A549 (cell line): ENCODE measurements at regions not wholly inside any gene's neighbourhood (a gene's known extent, or its start where the extent isn't known, plus 50 kb on each side); places are given as distances from the start of the nearest gene placed in this dataset.
A peak's percentile ranks its signal among the peaks of the same experiment; 100 is the strongest.

Source experiments
- ATAC-seq, 2 experiments: fragments of 200-7000 bp in 1 of 2; fragments of >200 bp in 1 of 2; cut with Nextera tagmentation in 1 of 2; cut with Tn5 transposase in 1 of 2; 3 replicates each; pipeline versions ENCODE4 v1.8.0 to v1.9.1; 2018 to 2020; ENCODE audit warnings: mild to moderate bottlenecking in 1 of 2, moderate library complexity in 1 of 2
- CTCF ChIA-PET: fragments of 300-600 bp; sonication (Branson Sonifier 250); formaldehyde crosslinking; extraction: SDS; loops from one replicate; lab custom pipeline; 2021; ENCODE audit warnings: antibody characterized with exemption, inconsistent platforms; lab: Yijun Ruan, JAX
- POLR2A ChIA-PET: fragments of 350-600 bp; formaldehyde crosslinking; extraction: SDS; loops from one replicate; lab custom pipeline; 2021; ENCODE audit warnings: antibody characterized with exemption, inconsistent platforms; lab: Yijun Ruan, JAX
- DNase-seq, 2 experiments: peaks; one replicate each; pipeline versions ENCODE4 v3.0.0 to v3.0.0-alpha.2; 2011 to 2016; ENCODE audit warnings: low read depth in 1 of 2, low spot score in 1 of 2
- FAIRE-seq: peaks from 2 replicates; lab custom pipeline; 2011; peaks lifted over from hg19 to GRCh38; lab: Jason Lieb, UNC
- H3K27ac ChIP-seq, 2 experiments: fragments of >200 bp; sonication (Bioruptor Twin); formaldehyde crosslinking; 3 replicates each; pipeline ENCODE4 v1.5.1; 2016 to 2017
- H3K4me1 ChIP-seq: fragments of >200 bp; sonication (Bioruptor Twin); formaldehyde crosslinking; 3 replicates; pipeline ENCODE4 v1.6.1; 2016
- H3K4me2 ChIP-seq: fragments of >200 bp; sonication (Bioruptor Twin); formaldehyde crosslinking; 3 replicates; pipeline ENCODE4 v1.6.1; 2016
- H3K4me3 ChIP-seq: fragments of >200 bp; sonication (Bioruptor Twin); formaldehyde crosslinking; 3 replicates; pipeline ENCODE4 v1.5.1; 2016
- H3K9me3 ChIP-seq: fragments of >200 bp; sonication (Bioruptor Twin); formaldehyde crosslinking; 3 replicates; pipeline ENCODE4 v1.6.1; 2016
- BHLHE40 ChIP-seq: IDR thresholded peaks from 2 replicates; pipeline ENCODE4 v1.6.1; 2012; ENCODE audit warnings: low read depth, low read length, inconsistent platforms
- CBX2 ChIP-seq: fragments of 200-600 bp; sonication (generic); IDR thresholded peaks from 2 replicates; pipeline ENCODE4 v1.6.1; 2016; ENCODE audit warnings: low read depth, mild to moderate bottlenecking, borderline replicate concordance
- CBX8 ChIP-seq: fragments of 200-600 bp; sonication (generic); IDR thresholded peaks from 2 replicates; pipeline ENCODE4 v1.6.1; 2016
- EHF ChIP-seq: fragments of 250-450 bp; sonication (Bioruptor Pico); IDR thresholded peaks from 2 replicates; pipeline ENCODE4 v1.5.0; 2020; ENCODE audit warnings: mild to moderate bottlenecking
- ESRRA ChIP-seq: fragments of 150-350 bp; IDR thresholded peaks from 2 replicates; pipeline ENCODE4 v1.6.1; 2014; ENCODE audit warnings: mild to moderate bottlenecking, low read length, borderline replicate concordance
- HOXB5 ChIP-seq: fragments of 250-450 bp; sonication (Bioruptor Pico); IDR thresholded peaks from 2 replicates; pipeline ENCODE4 v1.5.0; 2020; ENCODE audit warnings: mild to moderate bottlenecking, moderate library complexity
- JUN ChIP-seq, 2 experiments: fragments of >200 bp; sonication (Bioruptor Twin); formaldehyde crosslinking; IDR thresholded peaks; 2 replicates in 1 of 2; 3 replicates in 1 of 2; pipeline ENCODE4 v1.6.1; 2016 to 2017
- MAFK ChIP-seq: fragments of 450-650 bp; IDR thresholded peaks from 2 replicates; pipeline ENCODE4 v1.6.1; 2014; ENCODE audit not compliant: partially characterized antibody
- MYC ChIP-seq: IDR thresholded peaks from 2 replicates; pipeline ENCODE4 v1.6.1; 2012; ENCODE audit warnings: mild to moderate bottlenecking, inconsistent platforms, low read length, improper control_type of control experiment, borderline replicate concordance
- RAD21 ChIP-seq, 2 experiments: fragments of >200 bp in 1 of 2; sonication (Bioruptor Twin) in 1 of 2; formaldehyde crosslinking in 1 of 2; IDR thresholded peaks in 1 of 2; conservative IDR thresholded peaks in 1 of 2; 2 replicates in 1 of 2; 3 replicates in 1 of 2; pipeline ENCODE4 v1.6.1; 2012 to 2018; ENCODE audit warnings: inconsistent platforms in 1 of 2
- RCOR1 ChIP-seq: fragments of 150-350 bp; IDR thresholded peaks from 2 replicates; pipeline ENCODE4 v1.6.1; 2014; ENCODE audit warnings: antibody characterized with exemption, low read length, low read depth
- SMC3 ChIP-seq: fragments of >200 bp; sonication (Bioruptor Twin); formaldehyde crosslinking; IDR thresholded peaks from 3 replicates; pipeline ENCODE4 v1.6.1; 2018; ENCODE audit warnings: inconsistent platforms
- SREBF2 ChIP-seq: fragments of 450-650 bp; IDR thresholded peaks from 2 replicates; pipeline ENCODE4 v1.6.1; 2014; ENCODE audit warnings: mild to moderate bottlenecking, moderate library complexity
- ZC3H11A ChIP-seq: fragments of 450-650 bp; IDR thresholded peaks from 2 replicates; pipeline ENCODE4 v1.6.1; 2014; ENCODE audit warnings: antibody characterized with exemption, mild to moderate bottlenecking
- ZFP36 ChIP-seq: fragments of 450-650 bp; IDR thresholded peaks from 2 replicates; pipeline ENCODE4 v1.6.1; 2014; ENCODE audit warnings: borderline replicate concordance; ENCODE audit not compliant: partially characterized antibody
- WGBS: methylation state at CpG from one replicate; pipeline ENCODE4 v1.1.6; 2017; ENCODE audit errors: missing lambda C conversion rate; 5-methylcytosine and 5-hydroxymethylcytosine counted together
- TF ChIP-seq, protein P1 (sequence below): fragments of 250-450 bp; sonication (Bioruptor Pico); IDR thresholded peaks from 2 replicates; pipeline ENCODE4 v1.5.0; 2021; ENCODE audit warnings: mild to moderate bottlenecking, moderate library complexity, borderline replicate concordance
- TF ChIP-seq, protein P2 (sequence below): IDR thresholded peaks from 2 replicates; pipeline ENCODE4 v1.6.1; 2012
- TF ChIP-seq, protein P3 (sequence below): fragments of 250-450 bp; sonication (Bioruptor Pico); IDR thresholded peaks from 2 replicates; pipeline ENCODE4 v1.5.0; 2020; ENCODE audit warnings: low read depth, mild to moderate bottlenecking, moderate library complexity
- TF ChIP-seq, protein P4 (sequence below): IDR thresholded peaks from 2 replicates; pipeline ENCODE4 v1.6.1; 2012; ENCODE audit warnings: low read depth, borderline replicate concordance
- TF ChIP-seq, protein P5 (sequence below): fragments of >200 bp; sonication (Bioruptor Twin); formaldehyde crosslinking; IDR thresholded peaks from 3 replicates; pipeline ENCODE4 v1.5.1; 2016
- TF ChIP-seq, protein P6 (sequence below): fragments of >200 bp; sonication (Bioruptor Twin); formaldehyde crosslinking; IDR thresholded peaks from 3 replicates; pipeline ENCODE4 v1.6.1; 2016

DNA sequence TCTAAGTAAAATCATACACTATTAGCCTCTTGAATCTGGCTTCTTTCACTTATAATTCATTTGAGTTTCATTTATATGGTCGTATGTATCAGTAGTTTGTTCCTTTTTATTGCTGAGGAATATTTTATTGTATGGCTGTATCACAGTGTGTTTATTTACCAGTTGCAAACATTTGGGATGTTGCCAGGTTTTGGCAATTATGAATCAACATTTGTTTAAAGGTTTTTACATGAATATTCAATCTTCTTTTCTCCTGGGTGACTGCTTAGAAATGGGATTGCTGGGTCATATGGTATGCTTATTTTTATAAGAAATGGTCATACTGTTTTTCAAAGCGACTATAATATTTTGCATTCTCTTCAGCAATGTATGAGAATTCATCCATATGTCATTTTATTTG lies 107.9 kb downstream of the PMAIP1 start:
- DNase-seq (no peak), FAIRE-seq (no peak), ATAC-seq (no peak)
- whole genome bisulfite sequencing, result 39% methylated on average over 2 of the region's 2 CpGs
- H3K4me2 ChIP-seq, result no peak overlapping the region
- H3K4me3 ChIP-seq, result no peak overlapping the region
- TF ChIP-seq ESRRA (no peak), ZC3H11A (no peak), MAFK (no peak), HOXB5 (CRISPR knock-in tag) (no peak), RCOR1 (no peak), BHLHE40 (no peak), CBX2 (no peak), MYC (no peak)
- TF ChIP-seq, protein P1, sequence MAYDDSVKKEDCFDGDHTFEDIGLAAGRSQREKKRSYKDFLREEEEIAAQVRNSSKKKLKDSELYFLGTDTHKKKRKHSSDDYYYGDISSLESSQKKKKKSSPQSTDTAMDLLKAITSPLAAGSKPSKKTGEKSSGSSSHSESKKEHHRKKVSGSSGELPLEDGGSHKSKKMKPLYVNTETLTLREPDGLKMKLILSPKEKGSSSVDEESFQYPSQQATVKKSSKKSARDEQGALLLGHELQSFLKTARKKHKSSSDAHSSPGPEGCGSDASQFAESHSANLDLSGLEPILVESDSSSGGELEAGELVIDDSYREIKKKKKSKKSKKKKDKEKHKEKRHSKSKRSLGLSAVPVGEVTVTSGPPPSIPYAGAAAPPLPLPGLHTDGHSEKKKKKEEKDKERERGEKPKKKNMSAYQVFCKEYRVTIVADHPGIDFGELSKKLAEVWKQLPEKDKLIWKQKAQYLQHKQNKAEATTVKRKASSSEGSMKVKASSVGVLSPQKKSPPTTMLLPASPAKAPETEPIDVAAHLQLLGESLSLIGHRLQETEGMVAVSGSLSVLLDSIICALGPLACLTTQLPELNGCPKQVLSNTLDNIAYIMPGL (CRISPR knock-in tag), result no peak
- TF ChIP-seq, protein P2, sequence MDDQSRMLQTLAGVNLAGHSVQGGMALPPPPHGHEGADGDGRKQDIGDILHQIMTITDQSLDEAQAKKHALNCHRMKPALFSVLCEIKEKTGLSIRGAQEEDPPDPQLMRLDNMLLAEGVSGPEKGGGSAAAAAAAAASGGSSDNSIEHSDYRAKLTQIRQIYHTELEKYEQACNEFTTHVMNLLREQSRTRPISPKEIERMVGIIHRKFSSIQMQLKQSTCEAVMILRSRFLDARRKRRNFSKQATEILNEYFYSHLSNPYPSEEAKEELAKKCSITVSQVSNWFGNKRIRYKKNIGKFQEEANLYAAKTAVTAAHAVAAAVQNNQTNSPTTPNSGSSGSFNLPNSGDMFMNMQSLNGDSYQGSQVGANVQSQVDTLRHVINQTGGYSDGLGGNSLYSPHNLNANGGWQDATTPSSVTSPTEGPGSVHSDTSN, result no peak
- ChIA-PET POLR2A (no interaction called here), CTCF (no interaction called here)
- H3K27ac ChIP-seq, result no peak overlapping the region
- H3K4me1 ChIP-seq, result no peaks in the 10 kb centered on the region
- H3K9me3 ChIP-seq, result no peaks in the 10 kb centered on the region

DNA sequence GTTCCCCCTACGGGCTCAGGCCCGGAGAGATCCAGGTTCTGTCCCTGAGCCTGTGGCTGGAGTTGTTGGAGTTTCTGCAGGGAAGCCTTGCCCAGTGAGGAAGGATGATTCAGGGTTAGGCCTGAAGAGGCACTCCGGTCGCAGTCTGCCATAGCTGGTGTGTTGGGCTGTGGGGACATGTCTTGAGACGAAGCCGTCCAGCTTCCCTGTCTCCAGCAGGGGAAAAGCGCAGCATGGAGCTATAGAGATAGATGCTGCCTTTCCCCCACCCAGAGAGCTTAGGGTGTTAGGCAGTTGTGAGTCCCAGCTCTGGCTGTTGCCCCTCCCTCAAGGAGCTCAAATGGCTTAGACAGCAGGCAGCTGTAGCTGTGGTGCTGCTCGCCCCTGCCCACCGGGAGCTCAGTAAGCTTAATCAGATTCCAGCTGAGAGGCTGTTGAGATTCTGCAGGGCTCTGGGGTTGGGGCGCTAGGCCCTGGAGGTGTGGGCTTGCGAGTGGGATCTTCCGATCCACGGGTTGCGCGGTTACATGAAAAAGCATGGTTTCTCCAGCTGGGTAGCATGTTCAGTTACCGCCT lies 103.9 kb downstream of the PMAIP1 start:
- H3K27ac ChIP-seq, result no peak overlapping the region
- no peak for FAIRE-seq
- no peak overlapping the region for H3K4me3 ChIP-seq
- TF ChIP-seq, protein P3, sequence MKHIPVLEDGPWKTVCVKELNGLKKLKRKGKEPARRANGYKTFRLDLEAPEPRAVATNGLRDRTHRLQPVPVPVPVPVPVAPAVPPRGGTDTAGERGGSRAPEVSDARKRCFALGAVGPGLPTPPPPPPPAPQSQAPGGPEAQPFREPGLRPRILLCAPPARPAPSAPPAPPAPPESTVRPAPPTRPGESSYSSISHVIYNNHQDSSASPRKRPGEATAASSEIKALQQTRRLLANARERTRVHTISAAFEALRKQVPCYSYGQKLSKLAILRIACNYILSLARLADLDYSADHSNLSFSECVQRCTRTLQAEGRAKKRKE, result no peak
- TF ChIP-seq ZFP36 (no peak), CBX8 (no peak), SREBF2 (no peak), CBX2 (no peak), JUN (IDR thresholded peaks at IDR 0.05) (no peak)
- 95% methylated on average over 12 of the region's 16 CpGs for WGBS
- ATAC-seq, result no peak
- no peaks in the 10 kb centered on the region for H3K4me1 ChIP-seq
- H3K4me2 ChIP-seq, result no peak overlapping the region
- ChIA-PET POLR2A (no interaction called here), CTCF (interaction anchor here (2.4 kb wide), 1 partner anchor 8 kb away, joined by 7 read pairs; no protein-coding TSS in a partner anchor)
- DNase-seq, result no peak
- no peaks in the 10 kb centered on the region for H3K9me3 ChIP-seq

DNA sequence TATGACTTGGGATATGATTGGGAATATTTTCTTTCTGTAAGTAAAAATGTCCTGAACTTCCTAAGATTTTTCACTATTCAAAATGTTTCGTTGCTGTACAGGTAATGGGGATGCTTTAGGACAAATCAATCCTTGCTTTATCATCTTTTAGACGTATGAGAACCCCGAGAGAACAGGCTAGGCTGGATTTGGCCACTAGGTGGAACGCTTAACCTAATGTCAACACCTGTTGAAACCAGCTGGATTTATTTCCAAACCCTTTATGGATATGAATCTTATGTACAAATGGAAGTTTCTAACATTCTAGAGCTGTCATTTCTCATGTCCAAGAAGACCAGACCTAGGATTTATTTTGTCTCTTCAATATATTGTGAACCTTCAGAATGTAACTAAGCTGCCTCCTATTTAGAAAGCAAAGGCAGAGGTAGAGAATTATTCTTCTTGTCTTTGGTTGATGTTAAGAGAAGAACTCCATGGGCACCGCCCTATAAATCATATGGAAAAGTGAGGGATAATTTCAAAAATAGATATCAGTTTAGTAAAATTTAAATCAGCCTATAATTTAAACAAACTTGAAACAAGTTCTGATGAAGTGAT lies 96.7 kb downstream of the PMAIP1 start:
- Histone ChIP-seq H3K27ac (no peak overlapping the region), H3K4me1 (no peaks in the 10 kb centered on the region), H3K4me2 (no peak overlapping the region), H3K4me3 (no peak overlapping the region), H3K9me3 (no peaks in the 10 kb centered on the region)
- ATAC-seq (peak; percentile 77 to 82; a peak in 5 of 6 replicates), DNase-seq (peak; percentile 33 to 58), FAIRE-seq (peak; percentile 7)
- ChIA-PET POLR2A (interaction anchor here (1.2 to 1.5 kb wide), 2 partner anchors 97 to 553 kb away, joined by 5 to 6 read pairs; partner anchors contain the start of gene PMAIP1), CTCF (interaction anchor here (0.6 to 3.8 kb wide), 27 partner anchors 9 to 567 kb away, joined by 3 to 70 read pairs (median 4); no protein-coding TSS in a partner anchor)
- TF ChIP-seq, protein P4, sequence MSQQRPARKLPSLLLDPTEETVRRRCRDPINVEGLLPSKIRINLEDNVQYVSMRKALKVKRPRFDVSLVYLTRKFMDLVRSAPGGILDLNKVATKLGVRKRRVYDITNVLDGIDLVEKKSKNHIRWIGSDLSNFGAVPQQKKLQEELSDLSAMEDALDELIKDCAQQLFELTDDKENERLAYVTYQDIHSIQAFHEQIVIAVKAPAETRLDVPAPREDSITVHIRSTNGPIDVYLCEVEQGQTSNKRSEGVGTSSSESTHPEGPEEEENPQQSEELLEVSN, result no peak
- peak; percentile 84 to 89 for TF ChIP-seq RAD21 (conservative IDR thresholded peaks at IDR 0.05 in 1 of 2, IDR thresholded peaks at IDR 0.05 in 1 of 2)
- TF ChIP-seq, protein P5, sequence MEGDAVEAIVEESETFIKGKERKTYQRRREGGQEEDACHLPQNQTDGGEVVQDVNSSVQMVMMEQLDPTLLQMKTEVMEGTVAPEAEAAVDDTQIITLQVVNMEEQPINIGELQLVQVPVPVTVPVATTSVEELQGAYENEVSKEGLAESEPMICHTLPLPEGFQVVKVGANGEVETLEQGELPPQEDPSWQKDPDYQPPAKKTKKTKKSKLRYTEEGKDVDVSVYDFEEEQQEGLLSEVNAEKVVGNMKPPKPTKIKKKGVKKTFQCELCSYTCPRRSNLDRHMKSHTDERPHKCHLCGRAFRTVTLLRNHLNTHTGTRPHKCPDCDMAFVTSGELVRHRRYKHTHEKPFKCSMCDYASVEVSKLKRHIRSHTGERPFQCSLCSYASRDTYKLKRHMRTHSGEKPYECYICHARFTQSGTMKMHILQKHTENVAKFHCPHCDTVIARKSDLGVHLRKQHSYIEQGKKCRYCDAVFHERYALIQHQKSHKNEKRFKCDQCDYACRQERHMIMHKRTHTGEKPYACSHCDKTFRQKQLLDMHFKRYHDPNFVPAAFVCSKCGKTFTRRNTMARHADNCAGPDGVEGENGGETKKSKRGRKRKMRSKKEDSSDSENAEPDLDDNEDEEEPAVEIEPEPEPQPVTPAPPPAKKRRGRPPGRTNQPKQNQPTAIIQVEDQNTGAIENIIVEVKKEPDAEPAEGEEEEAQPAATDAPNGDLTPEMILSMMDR, result peak; percentile 73
- no peak for TF ChIP-seq EHF (CRISPR knock-in tag)
- TF ChIP-seq, protein P6, sequence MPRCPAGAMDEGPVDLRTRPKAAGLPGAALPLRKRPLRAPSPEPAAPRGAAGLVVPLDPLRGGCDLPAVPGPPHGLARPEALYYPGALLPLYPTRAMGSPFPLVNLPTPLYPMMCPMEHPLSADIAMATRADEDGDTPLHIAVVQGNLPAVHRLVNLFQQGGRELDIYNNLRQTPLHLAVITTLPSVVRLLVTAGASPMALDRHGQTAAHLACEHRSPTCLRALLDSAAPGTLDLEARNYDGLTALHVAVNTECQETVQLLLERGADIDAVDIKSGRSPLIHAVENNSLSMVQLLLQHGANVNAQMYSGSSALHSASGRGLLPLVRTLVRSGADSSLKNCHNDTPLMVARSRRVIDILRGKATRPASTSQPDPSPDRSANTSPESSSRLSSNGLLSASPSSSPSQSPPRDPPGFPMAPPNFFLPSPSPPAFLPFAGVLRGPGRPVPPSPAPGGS, result no peak
- no peak for TF ChIP-seq ESRRA
- TF ChIP-seq SMC3, result peak; percentile 86
- WGBS, result 10% methylated on average over 5 of the region's 5 CpGs
